ENCODE measurements at regions not wholly inside any gene's neighbourhood (a gene's known extent, or its start where the extent isn't known, plus 50 kb on each side); places are given as distances from the start of the nearest gene placed in this dataset.
"Not testable (repeated sequence)": the region's sequence is repeated elsewhere in the genome, so short reads cannot be mapped to it uniquely, and the experiment has no call there.

GRCh38 chr3:198122184-198122583, 162.2 kb downstream of the LMLN start:
- TF ChIP-seq CTCF (IDR thresholded peaks at IDR 0.05; ENCODE audit: borderline replicate concordance, extremely low read depth, low read length, poor library complexity, severe bottlenecking); EZH2 (IDR thresholded peaks at IDR 0.05; ENCODE audit: borderline replicate concordance, low read depth, low read length, severe bottlenecking): not testable (repeated sequence)

Data from DND-41 (cell line).